ENCODE measurements at regions not wholly inside any gene's neighbourhood (a gene's known extent, or its start where the extent isn't known, plus 50 kb on each side); places are given as distances from the start of the nearest gene placed in this dataset.

- in situ Hi-C loops (cut with MboI) = no loop called here
- no peak overlapping the region for H3K27ac ChIP-seq (ENCODE audit: control insufficient read depth, insufficient read depth)
- H3K4me1 ChIP-seq (ENCODE audit: control insufficient read depth, insufficient read depth, low read length) = no peaks in the 10 kb centered on the region
- FAIRE-seq (no peak), DNase-seq (ENCODE audit: low read depth, low spot score) (no peak), ATAC-seq (no peak)
- POLR2A ChIA-PET = no interaction called here
- H3K79me2 ChIP-seq (ENCODE audit: control insufficient read depth, insufficient read depth, low read length) = no peaks in the 10 kb centered on the region
- H2AFZ ChIP-seq (ENCODE audit: control insufficient read depth, low read depth, low read length) = no peak overlapping the region
- H3K36me3 ChIP-seq (ENCODE audit: control insufficient read depth in 2 of 2, insufficient read depth in 2 of 2, low read length in 1 of 2) = no peaks in the 10 kb centered on the region
- RAD21 ChIA-PET (ENCODE audit: unreplicated experiment) = no interaction called here
- H3K4me2 ChIP-seq (ENCODE audit: control insufficient read depth, insufficient read depth) = no peak overlapping the region
- CTCF ChIA-PET = no interaction called here
- 11% methylated on average over 1 of the region's 1 CpG for WGBS (ENCODE audit: insufficient coverage, insufficient replicate concordance, low lambda C conversion rate, missing lambda C conversion rate)
- no peak overlapping the region for H3K4me3 ChIP-seq
- TF ChIP-seq EZH2 (IDR thresholded peaks at IDR 0.05; ENCODE audit: borderline replicate concordance, control insufficient read depth, low read depth, low read length) = no peak
- no peak for TF ChIP-seq TAF1 (IDR thresholded peaks at IDR 0.05; ENCODE audit: borderline replicate concordance, low read depth, low read length)
- TF ChIP-seq NR2C2 (IDR thresholded peaks at IDR 0.05; ENCODE audit: borderline replicate concordance, control insufficient read depth, insufficient read length, low read depth) = no peak
- no peak for TF ChIP-seq CREM (IDR thresholded peaks at IDR 0.05; ENCODE audit: low read depth)
- no peak for TF ChIP-seq JUND (IDR thresholded peaks at IDR 0.05; ENCODE audit: low read depth, low read length)
- TF ChIP-seq SUZ12 (IDR thresholded peaks at IDR 0.05; ENCODE audit: unreplicated experiment) = no peak
- TF ChIP-seq NFXL1 (IDR thresholded peaks at IDR 0.05; ENCODE audit: borderline replicate concordance) = no peak
- no peak for TF ChIP-seq SMAD1 (IDR thresholded peaks at IDR 0.05; ENCODE audit: low read depth, partially characterized antibody)
- no peak for TF ChIP-seq MTA3 (IDR thresholded peaks at IDR 0.05; ENCODE audit: borderline replicate concordance, low read length)
- no peak for TF ChIP-seq NFYB (IDR thresholded peaks at IDR 0.05; ENCODE audit: insufficient read depth, low read depth, low read length)
- no peak for TF ChIP-seq BACH1 (IDR thresholded peaks at IDR 0.05; ENCODE audit: borderline replicate concordance)
- TF ChIP-seq ATF7 (IDR thresholded peaks at IDR 0.05; ENCODE audit: low read depth) = no peak
- TF ChIP-seq REST (IDR thresholded peaks at IDR 0.05; ENCODE audit: low read depth, low read length) = no peak
- TF ChIP-seq ZBTB33 (IDR thresholded peaks at IDR 0.05) = no peak
- no peak for TF ChIP-seq HDAC2 (IDR thresholded peaks at IDR 0.05)
- TF ChIP-seq SREBF2 (IDR thresholded peaks at IDR 0.05; ENCODE audit: low read length) = no peak
- SMC1A ChIA-PET (ENCODE audit: uncharacterized antibody, unreplicated experiment) = no interaction called here
- no peak overlapping the region for H3K9ac ChIP-seq (ENCODE audit: control insufficient read depth, insufficient read depth, low read length)
- no peaks in the 10 kb centered on the region for H3K27me3 ChIP-seq (replicated peaks in 1 of 2; ENCODE audit: control insufficient read depth in 2 of 2, insufficient read depth in 2 of 2, low read length in 1 of 2)
- intact Hi-C loops (cut with micrococcal nuclease; ENCODE audit: unreplicated experiment) = loop anchor here (5.0 kb wide), 1 partner anchor 151 kb away; no protein-coding TSS in a partner anchor
- BruUV-seq (replicated peaks) = no TSS peak
- H4K20me1 ChIP-seq (ENCODE audit: control insufficient read depth, insufficient read depth) = no peaks in the 10 kb centered on the region
- H3K9me3 ChIP-seq (replicated peaks; ENCODE audit: control insufficient read depth, insufficient read depth, low read length) = peaks cover 4% of the 10 kb centered on the region
Measured at GRCh38 chr12:90211017-90211416, 502.4 kb upstream of the ATP2B1 start.

All from GM12878 (cell line).